Mesenchymal stem cell (in vitro differentiated cells and primary cell): ENCODE measurements at regions not wholly inside any gene's neighbourhood (a gene's known extent, or its start where the extent isn't known, plus 50 kb on each side); places are given as distances from the start of the nearest gene placed in this dataset.

ENCODE experiments used
- DNase-seq: peaks from one replicate; pipeline ENCODE4 v3.0.0-alpha.2; 2013
- H2AFZ ChIP-seq: one replicate; pipeline ENCODE4 v1.6.1; 2013; ENCODE audit warnings: low read depth, mild to moderate bottlenecking, control low read depth, inconsistent platforms, low read length, moderate library complexity
- H2AK5ac ChIP-seq: 2 replicates; pipeline ENCODE4 v1.6.1; 2013; ENCODE audit warnings: low read length, moderate library complexity, mild to moderate bottlenecking, inconsistent platforms; ENCODE audit not compliant: severe bottlenecking
- H2BK120ac ChIP-seq: one replicate; pipeline ENCODE4 v1.6.1; 2013; ENCODE audit warnings: low read depth, mild to moderate bottlenecking, inconsistent platforms, low read length, moderate library complexity
- H2BK12ac ChIP-seq, 2 experiments: one replicate each; pipeline ENCODE4 v1.6.1; 2013; ENCODE audit warnings: inconsistent platforms in 2 of 2, low read length in 2 of 2, mild to moderate bottlenecking in 2 of 2, moderate library complexity in 2 of 2, control low read depth in 1 of 2
- H2BK15ac ChIP-seq: one replicate; pipeline ENCODE4 v1.6.1; 2013; ENCODE audit warnings: mild to moderate bottlenecking, low read depth, inconsistent platforms; ENCODE audit not compliant: poor library complexity, severe bottlenecking
- H2BK5ac ChIP-seq: 2 replicates; pipeline ENCODE4 v1.6.1; 2013; ENCODE audit warnings: low read depth, mild to moderate bottlenecking, low read length, control low read depth, inconsistent platforms; ENCODE audit not compliant: poor library complexity, severe bottlenecking
- H3K14ac ChIP-seq, 2 experiments: one replicate each; pipeline ENCODE4 v1.6.1; 2013; ENCODE audit warnings: inconsistent platforms in 2 of 2, low read length in 2 of 2, control low read depth in 1 of 2, mild to moderate bottlenecking in 1 of 2, moderate library complexity in 1 of 2
- H3K18ac ChIP-seq, 2 experiments: one replicate each; pipeline ENCODE4 v1.6.1; 2013; ENCODE audit warnings: inconsistent platforms in 2 of 2, low read length in 2 of 2, control low read depth in 1 of 2, low read depth in 1 of 2, mild to moderate bottlenecking in 1 of 2
- H3K23ac ChIP-seq, 2 experiments: one replicate each; pipeline ENCODE4 v1.6.1; 2013; ENCODE audit warnings: inconsistent platforms in 2 of 2, low read length in 2 of 2, mild to moderate bottlenecking in 2 of 2, moderate library complexity in 2 of 2, control low read depth in 1 of 2
- H3K27ac ChIP-seq: 2 replicates; pipeline ENCODE4 v1.5.1; 2013; ENCODE audit warnings: mild to moderate bottlenecking, moderate library complexity, low read length, control low read depth, inconsistent platforms; ENCODE audit not compliant: poor library complexity, severe bottlenecking
- H3K27me3 ChIP-seq, 2 experiments: 2 replicates each; pipeline versions ENCODE4 v1.6.1 to v1.7.0; 2013; ENCODE audit warnings: low read length in 2 of 2, mild to moderate bottlenecking in 2 of 2, moderate library complexity in 2 of 2, control low read depth in 1 of 2, inconsistent platforms in 1 of 2; ENCODE audit not compliant: control insufficient read depth in 1 of 2, insufficient read depth in 1 of 2
- H3K36me3 ChIP-seq, 2 experiments: 2 replicates each; pipeline versions ENCODE4 v1.6.1 to v1.7.0; 2013; ENCODE audit warnings: low read length in 2 of 2, control low read depth in 1 of 2, inconsistent platforms in 1 of 2, low read depth in 1 of 2, mild to moderate bottlenecking in 1 of 2; ENCODE audit not compliant: insufficient read depth in 2 of 2, control insufficient read depth in 1 of 2
- H3K4ac ChIP-seq, 2 experiments: one replicate each; pipeline ENCODE4 v1.6.1; 2013; ENCODE audit warnings: inconsistent platforms in 2 of 2, low read length in 2 of 2, mild to moderate bottlenecking in 2 of 2, moderate library complexity in 2 of 2, control low read depth in 1 of 2, low read depth in 1 of 2
- H3K4me1 ChIP-seq: 2 replicates; pipeline ENCODE4 v1.6.1; 2013; ENCODE audit warnings: low read depth, low read length, control low read depth; ENCODE audit not compliant: control insufficient read depth, insufficient read depth
- H3K4me2 ChIP-seq: 2 replicates; pipeline ENCODE4 v1.6.1; 2013; ENCODE audit warnings: low read length, mild to moderate bottlenecking, inconsistent platforms; ENCODE audit not compliant: poor library complexity, severe bottlenecking
- H3K4me3 ChIP-seq, 2 experiments: 2 replicates each; pipeline versions ENCODE4 v1.5.1 to v1.7.0; 2013; ENCODE audit warnings: low read length in 2 of 2, mild to moderate bottlenecking in 2 of 2, control low read depth in 1 of 2, low read depth in 1 of 2; ENCODE audit not compliant: insufficient read depth in 1 of 2
- H3K79me1 ChIP-seq: replicated peaks from 2 replicates; pipeline ENCODE4 v1.6.1; 2013; ENCODE audit warnings: mild to moderate bottlenecking, control low read depth, low read length, inconsistent platforms; ENCODE audit not compliant: poor library complexity, severe bottlenecking
- H3K9ac ChIP-seq: 2 replicates; pipeline ENCODE4 v1.7.0; 2013; ENCODE audit warnings: mild to moderate bottlenecking, low read length, moderate library complexity
- H3K9me3 ChIP-seq: 2 replicates; pipeline ENCODE4 v1.7.0; 2013; ENCODE audit warnings: mild to moderate bottlenecking, low read length; ENCODE audit not compliant: control insufficient read depth
- H4K8ac ChIP-seq: one replicate; pipeline ENCODE4 v1.6.1; 2013; ENCODE audit warnings: inconsistent platforms, mild to moderate bottlenecking, low read length, moderate library complexity
- H4K91ac ChIP-seq: one replicate; pipeline ENCODE4 v1.6.1; 2013; ENCODE audit warnings: mild to moderate bottlenecking, low read length, inconsistent platforms
- WGBS: methylation state at CpG from one replicate; pipeline ENCODE4 v1.1.7; 2013; ENCODE audit warnings: mixed read lengths; 5-methylcytosine and 5-hydroxymethylcytosine counted together

GRCh38 chr3:23129817-23130216 is 73.3 kb upstream of the UBE2E2 start:
- no peak overlapping the region for H4K8ac ChIP-seq
- 58% methylated on average over 2 of the region's 3 CpGs for WGBS

DNA sequence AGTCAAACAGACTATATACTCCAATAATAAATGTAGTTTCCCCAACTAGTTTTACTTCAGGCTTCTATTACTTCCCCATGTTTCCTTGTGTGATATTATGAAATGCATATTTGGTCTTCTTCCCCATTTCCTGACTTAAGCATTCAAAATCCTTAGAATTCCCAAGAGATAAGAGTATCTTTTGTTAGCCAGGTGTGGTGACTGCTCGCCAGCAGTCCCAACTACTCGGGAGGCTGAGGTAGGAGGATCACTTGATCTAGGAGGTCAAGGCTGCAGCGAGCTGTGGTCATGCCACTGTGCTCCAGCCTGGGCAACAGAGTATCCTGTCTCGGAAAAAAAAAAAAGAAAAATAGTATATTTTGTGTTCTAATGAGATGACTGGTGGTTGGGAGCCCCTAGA is 72.7 kb upstream of the UBE2E2 start:
- 88% methylated on average over 4 of the region's 4 CpGs for WGBS
- H3K4ac ChIP-seq: no peak overlapping the region
- H3K4me3 ChIP-seq: no peak overlapping the region

More at GRCh38 chr3:23129817-23130216, 73.3 kb upstream of the UBE2E2 start:
- Histone ChIP-seq H2BK15ac (no peak overlapping the region), H3K4me2 (no peak overlapping the region), H3K4ac (no peak overlapping the region), H3K18ac (no peak overlapping the region), H3K23ac (no peak overlapping the region), H4K91ac (no peak overlapping the region), H3K27ac (no peak overlapping the region), H2BK120ac (no peak overlapping the region), H3K9ac (peak overlapping the region; percentile 81), H2AK5ac (no peak overlapping the region), H2AFZ (no peak overlapping the region), H3K27me3 (no peaks in the 10 kb centered on the region), H2BK12ac (no peak overlapping the region), H2BK5ac (no peak overlapping the region), H3K9me3 (no peaks in the 10 kb centered on the region), H3K4me1 (no peaks in the 10 kb centered on the region), H3K14ac (no peak overlapping the region), H3K4me3 (peak overlapping the region in 1 of 2 experiments; percentile 68), H3K36me3 (no peaks in the 10 kb centered on the region), H3K79me1 (no peaks in the 10 kb centered on the region)
- DNase-seq: no peak

DNA sequence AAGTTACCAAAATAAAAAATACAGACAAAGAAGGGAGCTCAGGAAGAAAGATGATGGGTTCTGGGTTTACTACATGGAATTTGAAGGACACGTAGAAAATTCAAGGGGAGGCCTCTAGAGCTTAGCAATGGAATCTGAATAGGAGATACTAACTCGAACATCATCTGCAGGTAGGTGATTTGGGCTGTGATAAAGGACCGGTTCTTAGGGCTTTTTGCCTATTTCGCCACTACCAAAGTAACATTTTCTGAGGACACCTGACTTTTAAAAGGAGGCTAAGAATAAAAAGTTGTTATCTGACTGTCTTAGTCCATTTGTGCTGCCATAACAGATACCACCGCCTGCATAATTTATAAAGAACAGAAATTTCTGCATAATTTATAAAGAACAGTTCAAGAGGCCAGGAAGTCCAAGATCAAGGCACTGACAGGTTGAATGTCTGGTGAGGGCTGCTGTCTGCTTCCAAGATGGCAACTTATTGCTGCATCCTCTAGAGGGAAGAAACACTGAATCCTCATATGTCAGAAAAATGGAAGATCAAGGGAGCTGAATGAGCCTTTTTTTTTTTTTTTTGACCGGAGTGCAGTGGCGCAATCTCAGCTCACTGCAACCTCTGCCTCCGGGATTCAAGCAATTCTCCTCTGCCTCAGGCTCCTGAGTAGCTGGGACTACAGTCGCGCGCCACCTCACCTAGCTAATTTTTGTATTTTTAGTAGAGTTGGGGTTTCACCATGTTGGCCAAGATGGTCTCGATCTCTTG is 67.9 kb upstream of the UBE2E2 start:
- H2BK15ac ChIP-seq: no peak overlapping the region
- H2BK120ac ChIP-seq: no peak overlapping the region
- no peak overlapping the region for H3K18ac ChIP-seq
- H4K8ac ChIP-seq: no peak overlapping the region
- H3K4me2 ChIP-seq: no peak overlapping the region
- H3K14ac ChIP-seq: no peak overlapping the region
- H2AK5ac ChIP-seq: no peak overlapping the region
- no peak overlapping the region for H3K4me3 ChIP-seq
- H2AFZ ChIP-seq: no peak overlapping the region
- H4K91ac ChIP-seq: no peak overlapping the region
- 91% methylated on average over 6 of the region's 12 CpGs for WGBS
- DNase-seq: no peak
- H2BK12ac ChIP-seq: no peak overlapping the region
- H3K27ac ChIP-seq: no peak overlapping the region
- H3K9ac ChIP-seq: no peak overlapping the region
- H3K4me1 ChIP-seq: no peaks in the 10 kb centered on the region
- H2BK5ac ChIP-seq: no peak overlapping the region
- H3K36me3 ChIP-seq: no peaks in the 10 kb centered on the region
- no peak overlapping the region for H3K4ac ChIP-seq
- H3K9me3 ChIP-seq: no peaks in the 10 kb centered on the region
- no peaks in the 10 kb centered on the region for H3K27me3 ChIP-seq
- no peaks in the 10 kb centered on the region for H3K79me1 ChIP-seq
- H3K23ac ChIP-seq: no peak overlapping the region

More for the DNA sequence above, 72.7 kb upstream of the UBE2E2 start:
- no peaks in the 10 kb centered on the region for H3K9me3 ChIP-seq
- H3K79me1 ChIP-seq: no peaks in the 10 kb centered on the region
- H2AK5ac ChIP-seq: no peak overlapping the region
- H3K27me3 ChIP-seq: no peaks in the 10 kb centered on the region
- no peak overlapping the region for H3K14ac ChIP-seq
- H2BK120ac ChIP-seq: no peak overlapping the region
- no peak overlapping the region for H4K91ac ChIP-seq
- no peak overlapping the region for H3K9ac ChIP-seq
- no peak overlapping the region for H3K4me2 ChIP-seq
- H2BK5ac ChIP-seq: no peak overlapping the region
- no peak overlapping the region for H3K27ac ChIP-seq
- no peak overlapping the region for H2AFZ ChIP-seq
- H4K8ac ChIP-seq: no peak overlapping the region
- H3K18ac ChIP-seq: no peak overlapping the region
- no peak overlapping the region for H2BK12ac ChIP-seq
- H2BK15ac ChIP-seq: no peak overlapping the region
- no peaks in the 10 kb centered on the region for H3K36me3 ChIP-seq
- DNase-seq: no peak
- no peaks in the 10 kb centered on the region for H3K4me1 ChIP-seq
- H3K23ac ChIP-seq: no peak overlapping the region

DNA sequence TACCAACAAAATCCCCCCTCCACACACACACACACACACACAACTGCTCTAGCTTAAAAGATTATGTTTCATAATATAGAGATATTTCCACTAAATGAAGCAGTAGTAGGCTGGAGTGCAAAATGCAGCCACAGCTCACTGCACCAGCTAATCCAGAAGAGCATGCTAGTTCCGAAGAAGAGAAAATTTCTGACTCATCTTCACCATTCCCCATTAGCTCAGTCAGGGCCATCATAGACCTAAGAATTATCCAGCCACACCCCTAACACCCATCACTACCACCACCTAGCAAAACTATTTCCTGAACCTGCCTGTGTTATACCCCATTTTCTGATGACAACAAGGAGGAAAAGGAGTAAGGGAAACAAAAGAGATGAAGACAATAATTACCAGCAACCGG is 67.1 kb upstream of the UBE2E2 start:
- Histone ChIP-seq H3K4ac (no peak overlapping the region), H2AFZ (no peak overlapping the region), H3K4me2 (no peak overlapping the region), H2BK120ac (no peak overlapping the region), H3K14ac (no peak overlapping the region), H3K9ac (no peak overlapping the region), H3K23ac (no peak overlapping the region), H3K9me3 (no peaks in the 10 kb centered on the region), H3K27ac (no peak overlapping the region), H3K4me1 (no peaks in the 10 kb centered on the region), H3K36me3 (no peaks in the 10 kb centered on the region), H3K4me3 (no peak overlapping the region), H4K8ac (no peak overlapping the region), H2BK15ac (no peak overlapping the region), H2BK12ac (no peak overlapping the region), H3K18ac (no peak overlapping the region), H3K27me3 (no peaks in the 10 kb centered on the region), H3K79me1 (no peaks in the 10 kb centered on the region), H2BK5ac (no peak overlapping the region), H4K91ac (no peak overlapping the region), H2AK5ac (no peak overlapping the region)
- no peak for DNase-seq
- WGBS: 90% methylated on average over 1 of the region's 2 CpGs
